ENCODE measurements at regions not wholly inside any gene's neighbourhood (a gene's known extent, or its start where the extent isn't known, plus 50 kb on each side); places are given as distances from the start of the nearest gene placed in this dataset.

- no peak overlapping the region for H3K4me3 ChIP-seq (ENCODE audit: low read length)
- no peak for TF ChIP-seq CTCF (conservative IDR thresholded peaks at IDR 0.05; ENCODE audit: low read length)
- DNase-seq (ENCODE audit: low read depth) = no peak
Measured at GRCh38 chr12:92993259-92993658, 64.2 kb upstream of the EEA1 start.

DNA sequence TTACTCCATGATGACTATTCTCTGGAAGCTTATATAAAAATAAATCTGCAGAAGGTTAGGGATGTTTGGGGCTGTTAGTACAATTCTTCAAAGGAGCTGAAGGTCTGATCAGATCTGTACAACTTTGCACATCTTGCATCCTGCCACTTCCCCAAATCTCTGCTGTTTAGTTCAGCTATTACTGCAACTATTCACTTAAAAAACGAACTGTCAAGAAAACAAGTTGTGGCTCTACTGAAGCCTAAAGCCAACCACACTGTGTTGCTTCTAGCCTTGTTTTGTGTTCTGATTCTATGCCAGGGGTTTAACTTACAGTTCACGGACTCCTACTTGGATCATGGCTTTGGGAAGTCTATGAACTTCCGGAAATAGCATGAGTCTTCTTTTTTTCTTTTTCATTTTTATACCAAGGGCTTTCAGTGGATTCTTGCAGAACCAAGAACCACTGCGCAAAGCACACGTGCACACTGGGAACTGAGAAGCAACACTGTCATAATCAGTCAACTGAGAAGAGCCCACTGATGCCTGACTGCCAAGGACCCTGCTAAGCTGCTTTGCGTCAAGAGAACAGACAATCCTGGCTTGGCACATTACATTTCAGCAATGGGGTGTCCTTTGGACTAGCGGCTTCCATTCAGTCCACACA is 66.3 kb upstream of the EEA1 start:
- no peak for TF ChIP-seq CTCF (conservative IDR thresholded peaks at IDR 0.05; ENCODE audit: low read length)
- H3K4me3 ChIP-seq (ENCODE audit: low read length) = no peak overlapping the region
- no peak for DNase-seq (ENCODE audit: low read depth)

- TF ChIP-seq CTCF (conservative IDR thresholded peaks at IDR 0.05; ENCODE audit: low read length) = no peak
- H3K4me3 ChIP-seq (ENCODE audit: low read length) = no peak overlapping the region
- no peak for DNase-seq (ENCODE audit: low read depth)
Measured at GRCh38 chr12:93000026-93000425, 70.9 kb upstream of the EEA1 start.

DNA sequence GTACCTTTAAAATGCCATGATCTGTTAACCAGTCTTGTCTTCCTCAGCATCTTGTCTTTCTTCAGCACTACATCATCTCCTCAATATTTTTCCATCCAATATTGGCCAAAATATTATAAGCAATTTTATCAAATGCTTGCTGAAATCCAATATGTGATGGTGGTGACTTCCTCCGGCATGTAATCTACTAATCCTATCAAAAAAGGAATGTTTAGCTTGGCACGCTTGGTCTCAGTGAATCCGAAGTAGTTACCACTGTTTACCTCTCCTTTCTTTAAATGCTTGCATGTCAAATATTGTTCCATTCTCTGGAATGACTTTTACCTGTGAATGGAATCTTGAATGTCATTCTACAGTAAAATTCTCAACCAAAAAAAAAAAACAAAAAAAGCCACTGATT is 72.3 kb upstream of the EEA1 start:
- H3K4me3 ChIP-seq (ENCODE audit: low read length) = no peak overlapping the region
- no peak for TF ChIP-seq CTCF (conservative IDR thresholded peaks at IDR 0.05; ENCODE audit: low read length)
- DNase-seq (ENCODE audit: low read depth) = no peak

DNA sequence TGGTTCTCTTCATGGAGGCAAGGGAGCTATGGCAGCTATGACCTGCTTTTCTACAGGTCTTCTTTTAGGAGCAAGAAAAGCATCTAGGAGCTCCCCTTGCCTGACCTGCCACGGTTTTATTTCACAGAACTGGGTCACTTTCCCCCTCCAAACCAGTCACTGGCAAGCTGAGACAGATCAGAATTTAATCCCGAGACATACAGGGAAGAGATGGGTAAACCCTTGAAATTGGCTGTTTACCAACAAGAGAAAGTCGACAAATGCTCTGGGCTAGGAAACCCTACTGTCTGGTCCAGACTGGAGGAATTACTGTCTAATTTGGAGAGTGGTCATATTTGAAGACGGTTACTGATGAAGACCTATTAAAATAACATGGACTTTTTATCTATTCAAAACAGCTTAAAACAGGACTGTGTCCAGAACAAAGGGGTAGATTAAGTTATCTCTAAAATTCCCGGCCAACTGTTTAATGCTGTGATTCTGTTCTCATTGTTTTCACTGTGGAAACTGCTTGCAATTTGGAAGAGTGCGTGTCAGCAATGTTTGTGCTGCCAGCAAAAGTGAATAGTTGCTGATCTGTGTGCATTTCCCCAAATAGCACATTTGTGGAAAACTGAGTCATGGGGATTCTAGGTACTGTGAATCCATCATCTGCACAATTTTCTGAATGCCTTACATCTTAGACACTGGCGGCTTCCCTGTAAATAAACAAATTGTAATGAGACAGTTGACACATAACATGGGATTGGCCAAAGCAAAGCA is 73.4 kb upstream of the EEA1 start:
- no peak overlapping the region for H3K4me3 ChIP-seq (ENCODE audit: low read length)
- DNase-seq (ENCODE audit: low read depth) = peak; percentile 94
- no peak for TF ChIP-seq CTCF (conservative IDR thresholded peaks at IDR 0.05; ENCODE audit: low read length)

- no peak overlapping the region for H3K4me3 ChIP-seq (ENCODE audit: low read length)
- no peak for TF ChIP-seq CTCF (conservative IDR thresholded peaks at IDR 0.05; ENCODE audit: low read length)
- no peak for DNase-seq (ENCODE audit: low read depth)
Measured at GRCh38 chr12:93003531-93004239, 74.6 kb upstream of the EEA1 start.

Measured in AG10803 (cell line).